CD14-positive monocyte (primary cell): ENCODE measurements at regions not wholly inside any gene's neighbourhood (a gene's known extent, or its start where the extent isn't known, plus 50 kb on each side); places are given as distances from the start of the nearest gene placed in this dataset.

Experiments
- DNase-seq, 3 donors: peaks; one replicate each; pipeline ENCODE4 v3.0.0-alpha.2; 2011 to 2022
- H2AFZ ChIP-seq: 2 replicates; pipeline ENCODE4 v1.6.0; 2012; ENCODE audit warnings: mild to moderate bottlenecking, low read depth, low read length, inconsistent platforms; ENCODE audit not compliant: insufficient read depth, poor library complexity, severe bottlenecking
- H3K27ac ChIP-seq, 2 donors: 1 replicate in 1 of 2; 2 replicates in 1 of 2; pipeline ENCODE4 v1.5.1; 2012 to 2013; ENCODE audit warnings: low read length in 2 of 2, control low read depth in 1 of 2, inconsistent platforms in 1 of 2, low read depth in 1 of 2, mild to moderate bottlenecking in 1 of 2
- H3K27me3 ChIP-seq, 2 donors: one replicate each; pipeline versions ENCODE4 v1.6.0 to v1.6.1; 2011 to 2013; ENCODE audit warnings: low read length in 2 of 2; ENCODE audit not compliant: control insufficient read depth in 2 of 2, insufficient read depth in 2 of 2
- H3K36me3 ChIP-seq, 2 donors: replicated peaks in 1 of 2; 1 replicate in 1 of 2; 2 replicates in 1 of 2; pipeline versions ENCODE4 v1.5.1 to v1.6.1; 2012 to 2013; ENCODE audit warnings: low read length in 2 of 2, control low read depth in 1 of 2, inconsistent platforms in 1 of 2, mild to moderate bottlenecking in 1 of 2; ENCODE audit not compliant: insufficient read depth in 2 of 2, control insufficient read depth in 1 of 2
- H3K4me1 ChIP-seq, 2 donors: 1 replicate in 1 of 2; 2 replicates in 1 of 2; pipeline versions ENCODE4 v1.5.1 to v1.6.1; 2012 to 2013; ENCODE audit warnings: low read length in 2 of 2, control low read depth in 1 of 2, inconsistent platforms in 1 of 2, mild to moderate bottlenecking in 1 of 2, moderate library complexity in 1 of 2; ENCODE audit not compliant: insufficient read depth in 2 of 2, control insufficient read depth in 1 of 2
- H3K4me2 ChIP-seq: replicated peaks from 2 replicates; pipeline ENCODE3; 2012; ENCODE audit warnings: low read length, moderate library complexity, mild to moderate bottlenecking; ENCODE audit not compliant: poor library complexity, severe bottlenecking; ENCODE audit errors: extremely low read depth
- H3K4me3 ChIP-seq, 3 experiments: fragments of 200-600 bp in 1 of 3; sonication (generic) in 1 of 3; replicated peaks in 1 of 3; 1 replicate in 2 of 3; 2 replicates in 1 of 3; pipeline ENCODE4 v1.5.1; 2011 to 2013; ENCODE audit warnings: low read length in 3 of 3, mild to moderate bottlenecking in 3 of 3, control low read depth in 2 of 3, low read depth in 2 of 3, inconsistent platforms in 1 of 3, moderate library complexity in 1 of 3
- H3K79me2 ChIP-seq: 2 replicates; pipeline ENCODE4 v1.6.0; 2012; ENCODE audit warnings: mild to moderate bottlenecking, control low read depth, inconsistent platforms, low read length, moderate library complexity; ENCODE audit not compliant: insufficient read depth
- H3K9ac ChIP-seq: 2 replicates; pipeline ENCODE4 v1.6.0; 2017; ENCODE audit warnings: low read length, mild to moderate bottlenecking; ENCODE audit not compliant: insufficient read depth, poor library complexity, severe bottlenecking
- H3K9me3 ChIP-seq, 2 donors: replicated peaks in 1 of 2; 1 replicate in 1 of 2; 2 replicates in 1 of 2; pipeline versions ENCODE4 v1.5.1 to v1.6.1; 2012 to 2013; ENCODE audit warnings: low read length in 2 of 2, control low read depth in 1 of 2; ENCODE audit not compliant: control insufficient read depth in 1 of 2, insufficient read depth in 1 of 2
- H4K20me1 ChIP-seq: 2 replicates; pipeline ENCODE4 v1.6.0; 2012; ENCODE audit warnings: mild to moderate bottlenecking, low read length, control low read depth, moderate library complexity; ENCODE audit not compliant: insufficient read depth
- H3K27ac Mint-ChIP-seq, 7 donors: one replicate each; pipeline ENCODE4 v1.8.0; 2020; ENCODE audit warnings: mild to moderate bottlenecking in 7 of 7, mixed read lengths in 7 of 7, moderate library complexity in 6 of 7, inconsistent platforms in 2 of 7
- H3K27me3 Mint-ChIP-seq, 3 donors: one replicate each; pipeline ENCODE4 v1.8.0; 2021 to 2022; ENCODE audit warnings: low read depth in 3 of 3, mild to moderate bottlenecking in 3 of 3, mixed read lengths in 3 of 3, moderate library complexity in 3 of 3, inconsistent platforms in 1 of 3
- H3K36me3 Mint-ChIP-seq, 2 donors: one replicate each; pipeline ENCODE4 v1.8.0; 2020; ENCODE audit warnings: mixed read lengths in 2 of 2, inconsistent platforms in 1 of 2, mild to moderate bottlenecking in 1 of 2
- H3K4me1 Mint-ChIP-seq: one replicate; pipeline ENCODE4 v1.8.0; 2020; ENCODE audit warnings: mild to moderate bottlenecking, mixed read lengths
- H3K4me3 Mint-ChIP-seq, 2 donors: one replicate each; pipeline ENCODE4 v1.8.0; 2020; ENCODE audit warnings: mild to moderate bottlenecking in 2 of 2, mixed read lengths in 2 of 2, moderate library complexity in 1 of 2
- H3K9me3 Mint-ChIP-seq, 7 donors: one replicate each; pipeline ENCODE4 v1.8.0; 2020 to 2022; ENCODE audit warnings: mixed read lengths in 7 of 7, mild to moderate bottlenecking in 6 of 7, moderate library complexity in 6 of 7, inconsistent platforms in 2 of 7
- CTCF ChIP-seq: fragments of 200-600 bp; IDR thresholded peaks from one replicate; pipeline ENCODE4 v1.8.0; 2022; ENCODE audit warnings: antibody characterized with exemption, mild to moderate bottlenecking
- WGBS: methylation state at CpG from one replicate; pipeline ENCODE4 v1.1.5; 2013; ENCODE audit warnings: missing lambda C conversion rate; ENCODE audit not compliant: insufficient coverage; 5-methylcytosine and 5-hydroxymethylcytosine counted together
- intact Hi-C, 2 donors: fragments of 100-400 bp; cut with micrococcal nuclease; formaldehyde crosslinking; loops; one replicate each; pipeline versions ENCODE4 v1.15.0 to v1.15.1; 2023

GRCh38 chr18:67650686-67651385 is 134.3 kb upstream of the DSEL start:
- WGBS = 80% methylated on average over 1 of the region's 6 CpGs
- intact Hi-C loops = no loop called here
- no peak overlapping the region for H3K27ac Mint-ChIP-seq
- Histone ChIP-seq H3K9me3 (no peaks in the 10 kb centered on the region), H3K36me3 (no peaks in the 10 kb centered on the region), H2AFZ (no peak overlapping the region), H3K4me3 (no peak overlapping the region), H3K9ac (no peak overlapping the region), H4K20me1 (no peaks in the 10 kb centered on the region), H3K27ac (no peak overlapping the region), H3K4me1 (no peaks in the 10 kb centered on the region), H3K4me2 (no peak overlapping the region), H3K79me2 (no peaks in the 10 kb centered on the region), H3K27me3 (no peaks in the 10 kb centered on the region)
- no peaks in the 10 kb centered on the region for H3K9me3 Mint-ChIP-seq
- DNase-seq = no peak
- no peaks in the 10 kb centered on the region for H3K27me3 Mint-ChIP-seq
- H3K4me3 Mint-ChIP-seq = no peak overlapping the region
- no peak for TF ChIP-seq CTCF
- no peaks in the 10 kb centered on the region for H3K36me3 Mint-ChIP-seq
- H3K4me1 Mint-ChIP-seq = no peaks in the 10 kb centered on the region

DNA sequence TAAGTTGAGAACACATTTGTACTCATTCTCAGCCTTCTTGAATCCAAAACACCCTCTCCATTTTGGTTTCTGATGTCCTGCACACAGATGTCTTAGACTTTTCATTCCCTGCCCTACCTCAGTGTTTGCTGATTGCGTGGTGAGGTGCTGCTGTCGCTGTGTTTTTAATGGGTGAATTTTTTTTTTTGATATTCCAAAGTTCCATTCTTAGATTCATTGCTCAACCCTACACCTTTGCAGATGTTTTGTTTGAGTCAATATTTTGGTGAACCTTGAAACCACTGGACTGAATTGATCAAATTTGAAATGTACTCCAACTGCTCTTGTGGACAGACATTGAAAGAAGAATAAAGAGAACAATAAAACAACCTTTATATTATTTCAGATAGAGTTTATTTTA is 130.4 kb upstream of the DSEL start:
- Mint-ChIP-seq H3K36me3 (no peaks in the 10 kb centered on the region), H3K9me3 (peaks cover 0 to 1% (median 0%) of the 10 kb centered on the region in 7 donors), H3K27ac (no peak overlapping the region), H3K4me3 (no peak overlapping the region), H3K4me1 (no peaks in the 10 kb centered on the region), H3K27me3 (peaks cover 0 to 2% (median 0%) of the 10 kb centered on the region in 3 donors)
- no peak for TF ChIP-seq CTCF
- no peak overlapping the region for H3K4me3 ChIP-seq
- no peaks in the 10 kb centered on the region for H3K4me1 ChIP-seq
- H3K4me2 ChIP-seq = no peak overlapping the region
- DNase-seq = no peak
- no CpG with 5 or more reads among the region's 2 CpGs for WGBS
- no peaks in the 10 kb centered on the region for H3K36me3 ChIP-seq
- H3K9ac ChIP-seq = no peak overlapping the region
- H2AFZ ChIP-seq = no peak overlapping the region
- intact Hi-C loops = no loop called here
- H3K27me3 ChIP-seq = no peaks in the 10 kb centered on the region
- H3K9me3 ChIP-seq = no peaks in the 10 kb centered on the region
- H4K20me1 ChIP-seq = no peaks in the 10 kb centered on the region
- no peaks in the 10 kb centered on the region for H3K79me2 ChIP-seq
- no peak overlapping the region for H3K27ac ChIP-seq
